HFF-Myc (cell line): ENCODE measurements at regions not wholly inside any gene's neighbourhood (a gene's known extent, or its start where the extent isn't known, plus 50 kb on each side); places are given as distances from the start of the nearest gene placed in this dataset.
"Not testable (repeated sequence)": the region's sequence is repeated elsewhere in the genome, so short reads cannot be mapped to it uniquely, and the experiment has no call there.

Source experiments
- DNase-seq: peaks from one replicate; pipeline ENCODE4 v3.0.0-alpha.2; 2011; ENCODE audit warnings: low read depth; ENCODE audit errors: extremely low read depth
- H3K4me3 ChIP-seq: replicated peaks from 2 replicates; pipeline ENCODE4 v1.5.1; 2011; ENCODE audit warnings: low read depth, mild to moderate bottlenecking, control low read depth, low read length
- TF ChIP-seq, protein P1 (sequence below): IDR thresholded peaks from 2 replicates; pipeline ENCODE4 v1.5.1; 2012; ENCODE audit warnings: mild to moderate bottlenecking, low read depth, low read length, control low read depth; ENCODE audit errors: missing control alignments

GRCh38 chr6:178119-178518 is 114.2 kb upstream of the DUSP22 start:
- TF ChIP-seq, protein P1, sequence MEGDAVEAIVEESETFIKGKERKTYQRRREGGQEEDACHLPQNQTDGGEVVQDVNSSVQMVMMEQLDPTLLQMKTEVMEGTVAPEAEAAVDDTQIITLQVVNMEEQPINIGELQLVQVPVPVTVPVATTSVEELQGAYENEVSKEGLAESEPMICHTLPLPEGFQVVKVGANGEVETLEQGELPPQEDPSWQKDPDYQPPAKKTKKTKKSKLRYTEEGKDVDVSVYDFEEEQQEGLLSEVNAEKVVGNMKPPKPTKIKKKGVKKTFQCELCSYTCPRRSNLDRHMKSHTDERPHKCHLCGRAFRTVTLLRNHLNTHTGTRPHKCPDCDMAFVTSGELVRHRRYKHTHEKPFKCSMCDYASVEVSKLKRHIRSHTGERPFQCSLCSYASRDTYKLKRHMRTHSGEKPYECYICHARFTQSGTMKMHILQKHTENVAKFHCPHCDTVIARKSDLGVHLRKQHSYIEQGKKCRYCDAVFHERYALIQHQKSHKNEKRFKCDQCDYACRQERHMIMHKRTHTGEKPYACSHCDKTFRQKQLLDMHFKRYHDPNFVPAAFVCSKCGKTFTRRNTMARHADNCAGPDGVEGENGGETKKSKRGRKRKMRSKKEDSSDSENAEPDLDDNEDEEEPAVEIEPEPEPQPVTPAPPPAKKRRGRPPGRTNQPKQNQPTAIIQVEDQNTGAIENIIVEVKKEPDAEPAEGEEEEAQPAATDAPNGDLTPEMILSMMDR: no peak
- H3K4me3 ChIP-seq: no peak overlapping the region
- DNase-seq: no peak

DNA sequence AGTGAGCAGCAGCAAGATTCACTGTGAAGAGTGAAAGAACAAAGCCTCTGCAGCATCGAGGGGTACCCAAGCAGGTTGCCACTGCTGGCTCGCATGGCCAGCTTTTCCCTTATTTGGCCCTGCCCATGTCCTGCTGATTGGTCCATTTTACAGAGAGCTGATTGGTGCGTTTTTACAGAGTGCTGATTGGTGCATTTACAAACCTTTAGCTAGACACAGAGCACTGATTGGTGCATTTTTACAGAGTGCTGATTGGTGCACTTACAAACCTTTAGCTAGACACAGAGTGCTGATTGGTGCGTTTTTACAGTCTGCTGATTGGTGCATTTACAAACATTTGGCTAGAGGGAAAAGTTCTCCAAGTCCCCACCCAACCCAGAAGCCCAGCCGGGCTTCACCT is 113.4 kb upstream of the DUSP22 start:
- not testable (repeated sequence) for DNase-seq, H3K4me3 ChIP-seq

DNA sequence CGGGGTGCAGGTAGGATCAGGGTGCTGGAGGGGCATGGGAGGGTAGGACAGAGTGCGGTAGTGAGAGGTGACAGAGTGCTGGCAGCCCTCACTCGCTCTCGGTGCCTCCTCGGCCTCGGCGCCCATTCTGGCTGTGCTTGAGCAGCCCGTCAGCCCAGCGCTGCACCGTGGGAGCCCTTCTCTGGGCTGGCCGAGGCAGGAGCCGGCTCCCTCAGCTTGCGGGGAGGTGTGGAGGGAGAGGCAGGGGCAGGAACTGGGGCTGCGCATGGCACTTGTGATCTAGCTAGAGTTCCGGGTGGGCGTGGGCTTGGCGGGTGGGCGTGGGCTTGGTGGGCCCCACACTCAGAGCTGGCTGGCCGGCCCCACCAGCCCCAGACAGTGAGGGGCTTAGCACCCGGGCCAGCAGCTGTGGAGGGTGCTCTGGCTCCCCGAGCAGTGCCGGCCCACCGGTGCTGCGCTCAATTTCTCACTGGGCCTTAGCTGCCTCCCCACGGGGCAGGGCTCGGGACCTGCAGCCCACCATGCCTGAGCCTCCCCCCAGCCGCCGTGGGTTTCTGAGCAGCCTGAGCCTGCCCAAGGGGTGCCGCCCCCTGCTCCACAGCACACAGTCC is 112.8 kb upstream of the DUSP22 start:
- TF ChIP-seq, protein P1: no peak

DNA sequence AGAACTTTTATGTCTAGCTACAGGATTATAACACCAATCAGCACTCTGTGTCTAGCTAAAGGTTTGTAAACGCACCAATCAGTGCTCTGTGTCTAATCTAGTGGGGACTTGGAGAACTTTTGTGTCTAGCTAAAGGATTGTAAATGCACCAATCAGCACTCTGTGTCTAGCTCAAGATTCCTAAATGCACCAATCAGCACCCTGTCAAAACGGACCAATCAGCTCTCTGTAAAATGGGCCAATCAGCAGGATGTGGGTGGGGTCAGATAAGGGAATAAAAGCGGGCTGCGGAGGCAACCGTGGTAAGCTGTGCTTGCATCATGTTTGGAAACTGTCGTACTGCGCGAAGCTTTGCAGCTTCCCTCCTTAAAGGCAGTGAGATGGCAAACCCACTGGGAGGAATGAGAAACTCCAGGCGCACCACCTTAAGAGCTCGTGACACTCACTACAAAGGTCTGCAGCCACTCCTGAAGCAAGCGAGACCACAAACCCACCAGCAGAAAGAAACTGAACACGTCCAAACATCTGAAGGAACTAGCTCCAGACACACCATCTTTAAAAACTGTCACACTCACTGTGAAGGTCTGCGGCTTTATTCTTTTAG is 112.1 kb upstream of the DUSP22 start:
- not testable (repeated sequence) for H3K4me3 ChIP-seq, DNase-seq

More for the DNA sequence above, 112.8 kb upstream of the DUSP22 start:
- H3K4me3 ChIP-seq: no peak overlapping the region
- no peak for DNase-seq

- TF ChIP-seq, protein P1: no peak
- no peak overlapping the region for H3K4me3 ChIP-seq
- no peak for DNase-seq
Measured at GRCh38 chr6:181049-181654, 111.1 kb upstream of the DUSP22 start.

GRCh38 chr6:183668-184067 is 108.6 kb upstream of the DUSP22 start:
- no peak for DNase-seq
- TF ChIP-seq, protein P1: no peak
- no peak overlapping the region for H3K4me3 ChIP-seq

DNA sequence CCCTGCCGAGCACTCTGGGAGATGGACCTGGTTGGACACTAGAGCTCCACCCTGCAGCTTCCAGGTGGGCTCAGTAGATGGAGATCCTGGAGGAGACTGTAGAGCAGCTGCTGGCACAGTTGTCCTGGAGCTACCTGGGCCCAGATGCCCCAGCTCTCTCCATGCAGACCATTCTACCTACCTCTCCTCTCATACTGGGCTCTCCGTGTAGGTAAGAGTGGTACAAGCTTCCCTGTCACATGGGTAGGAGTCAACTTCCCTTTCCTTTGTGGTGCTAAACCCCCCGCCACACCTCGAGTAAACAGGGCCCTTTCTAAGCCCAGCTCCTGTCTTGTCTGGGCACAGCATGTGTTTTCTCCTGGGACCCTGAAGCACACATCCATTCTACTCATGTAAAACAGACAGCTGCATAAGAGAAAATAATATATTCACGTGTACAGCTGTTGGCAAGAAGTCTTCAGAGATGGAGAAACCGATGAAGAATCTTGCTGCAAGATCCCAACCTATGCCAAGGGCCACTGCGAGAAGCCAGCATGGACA is 108.1 kb upstream of the DUSP22 start:
- TF ChIP-seq, protein P1: no peak
- no peak for DNase-seq
- H3K4me3 ChIP-seq: no peak overlapping the region
